HCT116 (cell line): ENCODE measurements at regions not wholly inside any gene's neighbourhood (a gene's known extent, or its start where the extent isn't known, plus 50 kb on each side); places are given as distances from the start of the nearest gene placed in this dataset.

ENCODE experiments used
- ATAC-seq: fragments of 200-7000 bp; cut with Tn5 transposase; 2 replicates; pipeline ENCODE4 v1.9.1; 2020; ENCODE audit warnings: mild to moderate bottlenecking, moderate library complexity
- BruUV-seq: library from RNA; stranded (reverse); fragments of 400-500 nt; replicated peaks from 2 replicates; lab custom pipeline; 2021; lab: Mats Ljungman, UMichigan
- CTCF ChIA-PET: fragments of 300-600 bp; sonication (Branson Sonifier 250); formaldehyde crosslinking; loops from one replicate; lab custom pipeline; 2021; ENCODE audit warnings: antibody characterized with exemption; lab: Charles Lee
- POLR2A ChIA-PET: fragments of 300-600, 350-600 bp; sonication (Branson Sonifier 250); formaldehyde crosslinking; loops from one replicate; lab custom pipeline; 2021; ENCODE audit warnings: antibody characterized with exemption; lab: Charles Lee
- RAD21 ChIA-PET, 2 experiments: fragments of 300-600 bp; sonication (Branson Sonifier 250); formaldehyde crosslinking; loops; one replicate each; lab custom pipeline; 2023; ENCODE audit warnings: low total read pairs in 2 of 2; ENCODE audit not compliant: uncharacterized antibody in 2 of 2, unreplicated experiment in 2 of 2, low non-redundant PET in 1 of 2; lab: Charles Lee
- DNase-seq: peaks from one replicate; pipeline ENCODE4 v3.0.0-alpha.2; 2010; ENCODE audit warnings: low read depth, low spot score
- H2AFZ ChIP-seq: fragments of 200-600 bp; shearing (Covaris generic), sonication (generic); 2 replicates; pipeline ENCODE4 v1.6.1; 2017; ENCODE audit warnings: low read depth, mixed run types, mixed read lengths, antibody characterized with exemption, low read length; ENCODE audit not compliant: poor library complexity, severe bottlenecking
- H3K27ac ChIP-seq: 2 replicates; pipeline ENCODE4 v1.5.1; 2012; ENCODE audit warnings: low read depth, low read length
- H3K27me3 ChIP-seq: fragments of 200-600 bp; sonication (generic); 2 replicates; pipeline ENCODE4 v1.6.1; 2016; ENCODE audit warnings: mixed run types, low read length, mixed read lengths; ENCODE audit not compliant: insufficient read depth
- H3K36me3 ChIP-seq, 2 experiments: fragments of 200-500 bp in 1 of 2; fragments of 200-600 bp in 1 of 2; sonication (Bioruptor generic) in 1 of 2; sonication (generic) in 1 of 2; 2 replicates each; pipeline versions ENCODE4 v1.5.1 to v1.6.1; 2014 to 2016; ENCODE audit warnings: low read length in 2 of 2, inconsistent platforms in 1 of 2, mixed read lengths in 1 of 2, mixed run types in 1 of 2; ENCODE audit not compliant: insufficient read depth in 2 of 2, control insufficient read depth in 1 of 2
- H3K4me1 ChIP-seq, 2 experiments: fragments of 200-600 bp in 1 of 2; sonication (generic) in 1 of 2; 2 replicates each; pipeline versions ENCODE4 v1.5.1 to v1.6.1; 2012 to 2017; ENCODE audit warnings: low read length in 2 of 2, inconsistent platforms in 1 of 2, mild to moderate bottlenecking in 1 of 2, mixed read lengths in 1 of 2, mixed run types in 1 of 2, moderate library complexity in 1 of 2; ENCODE audit not compliant: insufficient read depth in 2 of 2, control insufficient read depth in 1 of 2
- H3K4me2 ChIP-seq: fragments of 200-600 bp; sonication (generic); 2 replicates; pipeline ENCODE4 v1.6.1; 2017; ENCODE audit warnings: mixed run types, low read length, mixed read lengths
- H3K4me3 ChIP-seq, 2 experiments: fragments of 200-600 bp in 1 of 2; sonication (generic) in 1 of 2; replicated peaks in 1 of 2; 2 replicates each; pipeline ENCODE4 v1.5.1; 2011 to 2016; ENCODE audit warnings: low read length in 2 of 2, control low read depth in 1 of 2, low read depth in 1 of 2, mild to moderate bottlenecking in 1 of 2, mixed read lengths in 1 of 2, mixed run types in 1 of 2
- H3K79me2 ChIP-seq: fragments of 200-600 bp; sonication (generic); 2 replicates; pipeline ENCODE4 v1.6.1; 2017; ENCODE audit warnings: mild to moderate bottlenecking, mixed run types, low read length, moderate library complexity, mixed read lengths; ENCODE audit not compliant: insufficient read depth
- H3K9ac ChIP-seq: fragments of 200-600 bp; sonication (generic); 2 replicates; pipeline ENCODE4 v1.6.1; 2016; ENCODE audit warnings: low read length, mixed read lengths
- H3K9me2 ChIP-seq: fragments of 200-600 bp; sonication (generic), shearing (Covaris generic); 2 replicates; pipeline ENCODE4 v1.6.1; 2017; ENCODE audit warnings: mixed run types, mild to moderate bottlenecking, moderate library complexity; ENCODE audit not compliant: insufficient read depth
- H3K9me3 ChIP-seq, 2 experiments: fragments of 200-500 bp in 1 of 2; fragments of 200-600 bp in 1 of 2; sonication (Bioruptor generic) in 1 of 2; sonication (generic) in 1 of 2; 2 replicates each; pipeline ENCODE4 v1.6.1; 2014 to 2017; ENCODE audit warnings: low read length in 2 of 2, mixed read lengths in 2 of 2, inconsistent platforms in 1 of 2, low read depth in 1 of 2, mild to moderate bottlenecking in 1 of 2, mixed run types in 1 of 2, moderate library complexity in 1 of 2; ENCODE audit not compliant: control insufficient read depth in 1 of 2, insufficient read depth in 1 of 2
- H4K20me1 ChIP-seq: fragments of 200-600 bp; sonication (generic), shearing (Covaris generic); 2 replicates; pipeline ENCODE4 v1.6.1; 2017; ENCODE audit warnings: mixed run types, mild to moderate bottlenecking, moderate library complexity; ENCODE audit not compliant: insufficient read depth
- CBX3 ChIP-seq: IDR thresholded peaks from 2 replicates; pipeline ENCODE4 v1.6.1; 2012; ENCODE audit warnings: low read depth
- EZH2phosphoT487 ChIP-seq: fragments of 200-600 bp; IDR thresholded peaks from 2 replicates; pipeline ENCODE4 v1.6.1; 2018; ENCODE audit warnings: antibody characterized with exemption, borderline replicate concordance
- REST ChIP-seq: IDR thresholded peaks from 2 replicates; pipeline ENCODE4 v1.6.1; 2012; ENCODE audit warnings: low read depth
- SIN3A ChIP-seq: IDR thresholded peaks from 2 replicates; pipeline ENCODE4 v1.6.1; 2012; ENCODE audit warnings: low read depth
- SP1 ChIP-seq: IDR thresholded peaks from 2 replicates; pipeline ENCODE4 v1.6.1; 2012; ENCODE audit warnings: low read depth
- TCF7L2 ChIP-seq: IDR thresholded peaks from 2 replicates; pipeline ENCODE4 v1.7.0; 2011; ENCODE audit warnings: borderline replicate concordance, inconsistent platforms; ENCODE audit not compliant: insufficient read depth, insufficient read length; ENCODE audit errors: extremely low read depth
- YY1 ChIP-seq: IDR thresholded peaks from 2 replicates; pipeline ENCODE4 v1.6.1; 2011; ENCODE audit warnings: low read length, low read depth, moderate library complexity, mild to moderate bottlenecking; ENCODE audit not compliant: insufficient replicate concordance; ENCODE audit errors: extremely low read depth
- intact Hi-C: fragments of 100-400 bp; cut with micrococcal nuclease; formaldehyde crosslinking; loops from 2 replicates; pipeline ENCODE4 v1.10.0; 2022

- CTCF ChIA-PET: no interaction called here
- RAD21 ChIA-PET: no interaction called here
Observed at GRCh38 chr3:110174908-110175307, 837.6 kb upstream of the DPPA4 start.

More at GRCh38 chr3:110174908-110175307, 837.6 kb upstream of the DPPA4 start:
- TF ChIP-seq REST (no peak), TCF7L2 (no peak), CBX3 (no peak), EZH2phosphoT487 (no peak), SIN3A (no peak), SP1 (no peak), YY1 (no peak)
- TF ChIP-seq, all 23 proteins: peak for 0
- Histone ChIP-seq H3K27me3 (no peaks in the 10 kb centered on the region), H3K27ac (no peak overlapping the region), H3K79me2 (no peaks in the 10 kb centered on the region), H3K4me3 (no peak overlapping the region), H3K9ac (no peak overlapping the region), H4K20me1 (no peaks in the 10 kb centered on the region), H3K4me1 (no peaks in the 10 kb centered on the region), H3K9me3 (no peaks in the 10 kb centered on the region), H3K9me2 (no peaks in the 10 kb centered on the region), H3K4me2 (no peak overlapping the region), H3K36me3 (no peaks in the 10 kb centered on the region), H2AFZ (no peak overlapping the region)
- DNase-seq (no peak), ATAC-seq (no peak)
- intact Hi-C loops: no loop called here
- POLR2A ChIA-PET: no interaction called here
- BruUV-seq: no TSS peak
